Panc1 (cell line): ENCODE measurements at regions not wholly inside any gene's neighbourhood (a gene's known extent, or its start where the extent isn't known, plus 50 kb on each side); places are given as distances from the start of the nearest gene placed in this dataset.

Experiments
- ATAC-seq: fragments of 200-7000 bp; cut with Tn5 transposase; 2 replicates; pipeline ENCODE4 v1.9.1; 2020; ENCODE audit warnings: mild to moderate bottlenecking, moderate library complexity
- BruUV-seq: library from RNA; stranded (reverse); fragments of 400-500 nt; replicated peaks from 2 replicates; lab custom pipeline; 2021; lab: Mats Ljungman, UMichigan
- CTCF ChIA-PET: fragments of 300-600 bp; sonication (Branson Sonifier 250); formaldehyde crosslinking; loops from one replicate; lab custom pipeline; 2022; ENCODE audit warnings: antibody characterized with exemption; lab: Charles Lee
- POLR2A ChIA-PET: fragments of 300-600 bp; sonication (Branson Sonifier 250); formaldehyde crosslinking; loops from one replicate; lab custom pipeline; 2022; ENCODE audit warnings: antibody characterized with exemption; lab: Charles Lee
- DNase-seq: peaks from one replicate; pipeline ENCODE4 v3.0.0-alpha.2; 2010; ENCODE audit warnings: low read depth, low spot score
- H3K27ac ChIP-seq: 2 replicates; pipeline ENCODE4 v1.5.1; 2011; ENCODE audit warnings: mild to moderate bottlenecking, low read length, inconsistent platforms
- H3K27me3 ChIP-seq: fragments of 200-500 bp; sonication (Bioruptor generic); 2 replicates; pipeline ENCODE4 v1.6.0; 2014; ENCODE audit warnings: low read length, inconsistent platforms; ENCODE audit not compliant: control insufficient read depth, insufficient read depth
- H3K36me3 ChIP-seq: fragments of 200-500 bp; sonication (Bioruptor generic); 2 replicates; pipeline ENCODE4 v1.5.1; 2014; ENCODE audit warnings: inconsistent platforms, mild to moderate bottlenecking, low read length, moderate library complexity; ENCODE audit not compliant: control insufficient read depth, insufficient read depth
- H3K4me1 ChIP-seq: 2 replicates; pipeline ENCODE4 v1.5.1; 2011; ENCODE audit warnings: inconsistent platforms, mild to moderate bottlenecking, low read length, moderate library complexity; ENCODE audit not compliant: control insufficient read depth, insufficient read depth
- H3K4me3 ChIP-seq, 2 experiments: 2 replicates each; pipeline ENCODE4 v1.5.1; 2011 to 2012; ENCODE audit warnings: low read depth in 2 of 2, low read length in 2 of 2, mild to moderate bottlenecking in 2 of 2, inconsistent platforms in 1 of 2, moderate library complexity in 1 of 2
- H3K9me3 ChIP-seq: fragments of 200-500 bp; sonication (Bioruptor generic); 2 replicates; pipeline ENCODE4 v1.5.1; 2014; ENCODE audit warnings: low read depth, mild to moderate bottlenecking, inconsistent platforms, low read length, moderate library complexity; ENCODE audit not compliant: control insufficient read depth, insufficient read depth
- POLR2AphosphoS5 ChIP-seq: IDR thresholded peaks from 2 replicates; pipeline ENCODE4 v1.6.1; 2012; ENCODE audit warnings: mild to moderate bottlenecking, low read depth, low read length, moderate library complexity
- SIN3A ChIP-seq: IDR thresholded peaks from 2 replicates; pipeline ENCODE4 v1.6.1; 2012; ENCODE audit warnings: low read depth, mild to moderate bottlenecking, low read length, moderate library complexity, borderline replicate concordance; ENCODE audit not compliant: insufficient read depth
- TCF7L2 ChIP-seq: IDR thresholded peaks from 2 replicates; pipeline ENCODE4 v1.6.1; 2011; ENCODE audit warnings: mild to moderate bottlenecking, low read depth, low read length, inconsistent platforms
- in situ Hi-C: cut with HindIII; loops from 2 replicates; pipeline ENCODE4 v1.10.0; 2016; ENCODE audit warnings: low sequenced_read_pairs, low pct_unique_long_range_greater_than_20kb
- intact Hi-C: fragments of 100-400 bp; cut with micrococcal nuclease; formaldehyde crosslinking; loops from one replicate; pipeline ENCODE4 v1.10.0; 2022; ENCODE audit not compliant: unreplicated experiment
- TF ChIP-seq, protein P1 (sequence below): fragments of 450-650 bp; IDR thresholded peaks from 2 replicates; pipeline ENCODE4 v1.5.1; 2017; ENCODE audit warnings: mild to moderate bottlenecking
- TF ChIP-seq, protein P2 (sequence below), 2 experiments: IDR thresholded peaks; 2 replicates each; pipeline ENCODE4 v1.6.1; 2011 to 2012; ENCODE audit warnings: low read depth in 2 of 2, control low read depth in 1 of 2, low read length in 1 of 2, mild to moderate bottlenecking in 1 of 2, moderate library complexity in 1 of 2; ENCODE audit not compliant: insufficient read depth in 1 of 2

DNA sequence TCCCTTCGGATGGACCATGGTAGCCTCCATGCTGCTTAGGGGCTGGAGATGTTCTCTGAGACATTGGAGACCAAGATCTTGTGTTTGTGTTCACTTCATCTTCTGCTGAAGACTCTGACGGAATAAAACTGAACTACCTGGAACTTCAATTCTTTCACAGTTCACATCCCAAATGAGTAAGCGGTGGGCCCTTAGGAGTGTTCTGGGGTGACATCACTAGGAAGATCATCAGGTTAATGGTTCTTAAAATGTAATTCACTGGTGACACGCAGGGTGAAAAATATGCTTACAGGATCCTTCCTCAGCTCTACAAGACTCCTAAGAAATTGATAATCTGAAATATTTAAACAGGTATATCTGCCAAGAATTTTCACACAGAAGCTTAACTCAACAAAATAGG is 561.5 kb downstream of the SEMA5A start:
- Histone ChIP-seq H3K4me3 (no peak overlapping the region), H3K4me1 (no peaks in the 10 kb centered on the region), H3K36me3 (no peaks in the 10 kb centered on the region), H3K27ac (no peak overlapping the region), H3K27me3 (no peaks in the 10 kb centered on the region), H3K9me3 (no peaks in the 10 kb centered on the region)
- BruUV-seq: no TSS peak
- no peak for DNase-seq
- no peak for ATAC-seq
- intact Hi-C loops: no loop called here
- ChIA-PET CTCF (no interaction called here), POLR2A (no interaction called here)
- no peak for TF ChIP-seq POLR2AphosphoS5
- TF ChIP-seq, protein P1, sequence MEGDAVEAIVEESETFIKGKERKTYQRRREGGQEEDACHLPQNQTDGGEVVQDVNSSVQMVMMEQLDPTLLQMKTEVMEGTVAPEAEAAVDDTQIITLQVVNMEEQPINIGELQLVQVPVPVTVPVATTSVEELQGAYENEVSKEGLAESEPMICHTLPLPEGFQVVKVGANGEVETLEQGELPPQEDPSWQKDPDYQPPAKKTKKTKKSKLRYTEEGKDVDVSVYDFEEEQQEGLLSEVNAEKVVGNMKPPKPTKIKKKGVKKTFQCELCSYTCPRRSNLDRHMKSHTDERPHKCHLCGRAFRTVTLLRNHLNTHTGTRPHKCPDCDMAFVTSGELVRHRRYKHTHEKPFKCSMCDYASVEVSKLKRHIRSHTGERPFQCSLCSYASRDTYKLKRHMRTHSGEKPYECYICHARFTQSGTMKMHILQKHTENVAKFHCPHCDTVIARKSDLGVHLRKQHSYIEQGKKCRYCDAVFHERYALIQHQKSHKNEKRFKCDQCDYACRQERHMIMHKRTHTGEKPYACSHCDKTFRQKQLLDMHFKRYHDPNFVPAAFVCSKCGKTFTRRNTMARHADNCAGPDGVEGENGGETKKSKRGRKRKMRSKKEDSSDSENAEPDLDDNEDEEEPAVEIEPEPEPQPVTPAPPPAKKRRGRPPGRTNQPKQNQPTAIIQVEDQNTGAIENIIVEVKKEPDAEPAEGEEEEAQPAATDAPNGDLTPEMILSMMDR: no peak
- no peak for TF ChIP-seq SIN3A
- no peak for TF ChIP-seq TCF7L2
- TF ChIP-seq, protein P2, sequence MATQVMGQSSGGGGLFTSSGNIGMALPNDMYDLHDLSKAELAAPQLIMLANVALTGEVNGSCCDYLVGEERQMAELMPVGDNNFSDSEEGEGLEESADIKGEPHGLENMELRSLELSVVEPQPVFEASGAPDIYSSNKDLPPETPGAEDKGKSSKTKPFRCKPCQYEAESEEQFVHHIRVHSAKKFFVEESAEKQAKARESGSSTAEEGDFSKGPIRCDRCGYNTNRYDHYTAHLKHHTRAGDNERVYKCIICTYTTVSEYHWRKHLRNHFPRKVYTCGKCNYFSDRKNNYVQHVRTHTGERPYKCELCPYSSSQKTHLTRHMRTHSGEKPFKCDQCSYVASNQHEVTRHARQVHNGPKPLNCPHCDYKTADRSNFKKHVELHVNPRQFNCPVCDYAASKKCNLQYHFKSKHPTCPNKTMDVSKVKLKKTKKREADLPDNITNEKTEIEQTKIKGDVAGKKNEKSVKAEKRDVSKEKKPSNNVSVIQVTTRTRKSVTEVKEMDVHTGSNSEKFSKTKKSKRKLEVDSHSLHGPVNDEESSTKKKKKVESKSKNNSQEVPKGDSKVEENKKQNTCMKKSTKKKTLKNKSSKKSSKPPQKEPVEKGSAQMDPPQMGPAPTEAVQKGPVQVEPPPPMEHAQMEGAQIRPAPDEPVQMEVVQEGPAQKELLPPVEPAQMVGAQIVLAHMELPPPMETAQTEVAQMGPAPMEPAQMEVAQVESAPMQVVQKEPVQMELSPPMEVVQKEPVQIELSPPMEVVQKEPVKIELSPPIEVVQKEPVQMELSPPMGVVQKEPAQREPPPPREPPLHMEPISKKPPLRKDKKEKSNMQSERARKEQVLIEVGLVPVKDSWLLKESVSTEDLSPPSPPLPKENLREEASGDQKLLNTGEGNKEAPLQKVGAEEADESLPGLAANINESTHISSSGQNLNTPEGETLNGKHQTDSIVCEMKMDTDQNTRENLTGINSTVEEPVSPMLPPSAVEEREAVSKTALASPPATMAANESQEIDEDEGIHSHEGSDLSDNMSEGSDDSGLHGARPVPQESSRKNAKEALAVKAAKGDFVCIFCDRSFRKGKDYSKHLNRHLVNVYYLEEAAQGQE (IDR thresholded peaks at IDR 0.05; ENCODE audit: insufficient read depth in 1 of 2, low read depth in 2 of 2, low read length in 1 of 2): no peak
- in situ Hi-C loops: no loop called here
